ENCODE measurements at regions not wholly inside any gene's neighbourhood (a gene's known extent, or its start where the extent isn't known, plus 50 kb on each side); places are given as distances from the start of the nearest gene placed in this dataset.

DNA sequence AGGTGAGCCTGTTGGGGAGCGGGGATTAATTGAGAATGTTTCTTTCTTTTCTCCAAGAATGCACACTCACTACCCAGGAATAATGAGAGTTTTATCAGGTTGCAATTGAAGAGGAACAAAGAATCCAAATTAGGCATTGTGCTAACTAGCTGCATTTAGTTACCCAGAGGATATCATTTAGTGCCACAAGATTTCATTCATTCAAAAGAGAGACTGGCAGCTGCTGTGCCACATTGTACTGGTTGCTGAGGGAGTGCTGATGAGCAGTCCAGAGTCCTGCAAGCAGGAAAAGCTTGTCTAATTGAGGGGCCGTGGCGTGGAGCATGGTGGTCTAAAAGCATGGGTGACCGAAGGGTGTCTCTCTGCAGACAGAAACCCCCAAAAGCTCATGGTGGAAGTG lies 97.6 kb downstream of the CTAGE1 start:
- H3K18ac ChIP-seq (ENCODE audit: insufficient read length, low read depth, low read length) = no peak overlapping the region
- no peak overlapping the region for H3K27ac Mint-ChIP-seq
- no peak overlapping the region for H2AFZ ChIP-seq (ENCODE audit: low read length)
- no peak overlapping the region for H3K27ac ChIP-seq (ENCODE audit: insufficient read length, low read depth, low read length)
- no peaks in the 10 kb centered on the region for H4K20me1 ChIP-seq (ENCODE audit: control insufficient read depth, insufficient read depth, insufficient read length)
- H3K14ac ChIP-seq (ENCODE audit: insufficient read depth, low read length) = no peak overlapping the region
- H2BK12ac ChIP-seq (ENCODE audit: insufficient read length, low read depth, low read length) = no peak overlapping the region
- H3K36me3 Mint-ChIP-seq (ENCODE audit: insufficient read depth in 1 of 3, low read depth in 3 of 3) = no peaks in the 10 kb centered on the region
- no peaks in the 10 kb centered on the region for H3K79me2 ChIP-seq (ENCODE audit: insufficient read depth, low read length)
- no peaks in the 10 kb centered on the region for H3K23me2 ChIP-seq (ENCODE audit: insufficient read length, low read depth, low read length, poor library complexity, severe bottlenecking)
- DNase-seq = no peak
- TF ChIP-seq, protein P1, sequence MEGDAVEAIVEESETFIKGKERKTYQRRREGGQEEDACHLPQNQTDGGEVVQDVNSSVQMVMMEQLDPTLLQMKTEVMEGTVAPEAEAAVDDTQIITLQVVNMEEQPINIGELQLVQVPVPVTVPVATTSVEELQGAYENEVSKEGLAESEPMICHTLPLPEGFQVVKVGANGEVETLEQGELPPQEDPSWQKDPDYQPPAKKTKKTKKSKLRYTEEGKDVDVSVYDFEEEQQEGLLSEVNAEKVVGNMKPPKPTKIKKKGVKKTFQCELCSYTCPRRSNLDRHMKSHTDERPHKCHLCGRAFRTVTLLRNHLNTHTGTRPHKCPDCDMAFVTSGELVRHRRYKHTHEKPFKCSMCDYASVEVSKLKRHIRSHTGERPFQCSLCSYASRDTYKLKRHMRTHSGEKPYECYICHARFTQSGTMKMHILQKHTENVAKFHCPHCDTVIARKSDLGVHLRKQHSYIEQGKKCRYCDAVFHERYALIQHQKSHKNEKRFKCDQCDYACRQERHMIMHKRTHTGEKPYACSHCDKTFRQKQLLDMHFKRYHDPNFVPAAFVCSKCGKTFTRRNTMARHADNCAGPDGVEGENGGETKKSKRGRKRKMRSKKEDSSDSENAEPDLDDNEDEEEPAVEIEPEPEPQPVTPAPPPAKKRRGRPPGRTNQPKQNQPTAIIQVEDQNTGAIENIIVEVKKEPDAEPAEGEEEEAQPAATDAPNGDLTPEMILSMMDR (conservative IDR thresholded peaks at IDR 0.05) = no peak
- no peaks in the 10 kb centered on the region for H3K27me3 ChIP-seq (ENCODE audit: insufficient read depth, low read length)
- H3K9me3 ChIP-seq (ENCODE audit: control insufficient read depth, low read depth, low read length) = no peaks in the 10 kb centered on the region
- no peak overlapping the region for H3K4me2 ChIP-seq (ENCODE audit: insufficient read depth, insufficient read length, low read length)
- no peak overlapping the region for H2AK5ac ChIP-seq (ENCODE audit: insufficient read length, low read length)
- no peak overlapping the region for H2BK5ac ChIP-seq (ENCODE audit: insufficient read length, low read length)
- H2BK15ac ChIP-seq (ENCODE audit: low read depth, low read length) = no peak overlapping the region
- peaks cover 0 to 3% of the 10 kb centered on the region in 2 experiments; a peak in 1 of 5 replicates for H3K9me3 Mint-ChIP-seq
- H3K4ac ChIP-seq (ENCODE audit: low read depth, low read length) = no peak overlapping the region
- WGBS (ENCODE audit: extremely low coverage, insufficient read length, low lambda C conversion rate) = no CpG with 5 or more reads among the region's 4 CpGs
- H2BK120ac ChIP-seq (ENCODE audit: low read depth, low read length, poor library complexity, severe bottlenecking) = no peak overlapping the region
- no peak overlapping the region for H4K5ac ChIP-seq (ENCODE audit: insufficient read length, low read depth, low read length)
- H3K27me3 Mint-ChIP-seq (ENCODE audit: low read depth) = peaks cover 10% of the 10 kb centered on the region
- H4K8ac ChIP-seq (replicated peaks; ENCODE audit: insufficient read length, low read depth, low read length) = no peak overlapping the region
- no peaks in the 10 kb centered on the region for H3K79me1 ChIP-seq (ENCODE audit: insufficient read depth, low read depth, low read length, poor library complexity, severe bottlenecking)
- H3K4me1 ChIP-seq (ENCODE audit: insufficient read depth, low read length) = no peaks in the 10 kb centered on the region
- H2BK20ac ChIP-seq (ENCODE audit: low read depth, low read length, poor library complexity, severe bottlenecking) = no peak overlapping the region
- no peak overlapping the region for H3K4me3 Mint-ChIP-seq
- no peak overlapping the region for H3K23ac ChIP-seq (ENCODE audit: insufficient read length, low read depth, low read length)
- H4K91ac ChIP-seq (ENCODE audit: insufficient read length, low read depth, low read length) = no peak overlapping the region
- H3K9ac ChIP-seq (ENCODE audit: extremely low read depth, insufficient read length, low read length) = no peak overlapping the region
- H3T11ph ChIP-seq (ENCODE audit: low read length) = no peak overlapping the region
- H3K56ac ChIP-seq (ENCODE audit: insufficient read length, low read depth, low read length) = no peak overlapping the region
- peaks cover 6 to 9% of the 10 kb centered on the region in 2 experiments; a peak in 3 of 4 replicates for H3K4me1 Mint-ChIP-seq
